ENCODE measurements at regions not wholly inside any gene's neighbourhood (a gene's known extent, or its start where the extent isn't known, plus 50 kb on each side); places are given as distances from the start of the nearest gene placed in this dataset.

- TF ChIP-seq, protein P1, sequence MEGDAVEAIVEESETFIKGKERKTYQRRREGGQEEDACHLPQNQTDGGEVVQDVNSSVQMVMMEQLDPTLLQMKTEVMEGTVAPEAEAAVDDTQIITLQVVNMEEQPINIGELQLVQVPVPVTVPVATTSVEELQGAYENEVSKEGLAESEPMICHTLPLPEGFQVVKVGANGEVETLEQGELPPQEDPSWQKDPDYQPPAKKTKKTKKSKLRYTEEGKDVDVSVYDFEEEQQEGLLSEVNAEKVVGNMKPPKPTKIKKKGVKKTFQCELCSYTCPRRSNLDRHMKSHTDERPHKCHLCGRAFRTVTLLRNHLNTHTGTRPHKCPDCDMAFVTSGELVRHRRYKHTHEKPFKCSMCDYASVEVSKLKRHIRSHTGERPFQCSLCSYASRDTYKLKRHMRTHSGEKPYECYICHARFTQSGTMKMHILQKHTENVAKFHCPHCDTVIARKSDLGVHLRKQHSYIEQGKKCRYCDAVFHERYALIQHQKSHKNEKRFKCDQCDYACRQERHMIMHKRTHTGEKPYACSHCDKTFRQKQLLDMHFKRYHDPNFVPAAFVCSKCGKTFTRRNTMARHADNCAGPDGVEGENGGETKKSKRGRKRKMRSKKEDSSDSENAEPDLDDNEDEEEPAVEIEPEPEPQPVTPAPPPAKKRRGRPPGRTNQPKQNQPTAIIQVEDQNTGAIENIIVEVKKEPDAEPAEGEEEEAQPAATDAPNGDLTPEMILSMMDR (IDR thresholded peaks at IDR 0.05; ENCODE audit: low read depth, low read length), result no peak
- TF ChIP-seq EZH2phosphoT487 (IDR thresholded peaks at IDR 0.05; ENCODE audit: low read depth), result no peak
Measured at GRCh38 chr6:166005944-166006899, 161.4 kb downstream of the TBXT start.

Data from OCI-LY3 (cell line).